HepG2 (cell line): ENCODE measurements at regions not wholly inside any gene's neighbourhood (a gene's known extent, or its start where the extent isn't known, plus 50 kb on each side); places are given as distances from the start of the nearest gene placed in this dataset.

Experiments used
- ATAC-seq: fragments of 200-7000 bp; cut with Tn5 transposase; 3 replicates; pipeline ENCODE4 v1.9.1; 2020; ENCODE audit warnings: mild to moderate bottlenecking, moderate library complexity
- BruUV-seq: library from RNA; stranded (reverse); fragments of 400-500 nt; replicated peaks from 2 replicates; lab custom pipeline; 2021; lab: Mats Ljungman, UMichigan
- CTCF ChIA-PET: fragments of 300-600 bp; formaldehyde crosslinking; extraction: SDS; loops from one replicate; lab custom pipeline; 2021; ENCODE audit warnings: low total read pairs, inconsistent platforms, low intra/inter-chr PET ratio; lab: Yijun Ruan, JAX
- POLR2A ChIA-PET: fragments of 350-600 bp; sonication (Branson Sonifier 250); formaldehyde crosslinking; loops from one replicate; lab custom pipeline; 2020; ENCODE audit warnings: antibody characterized with exemption, inconsistent platforms; lab: Yijun Ruan, JAX
- DNase-seq: peaks from one replicate; pipeline ENCODE4 v3.0.0-alpha.2; 2015; ENCODE audit warnings: low spot score
- FAIRE-seq: peaks from 3 replicates; lab custom pipeline; 2011; peaks lifted over from hg19 to GRCh38; lab: Jason Lieb, UNC
- H2AFZ ChIP-seq: one replicate; pipeline ENCODE4 v1.6.1; 2011; ENCODE audit warnings: low read length, inconsistent platforms
- H3K27ac ChIP-seq: fragments of 300-600 bp; 3 replicates; pipeline ENCODE4 v1.8.0; 2011; ENCODE audit warnings: mixed run types, mild to moderate bottlenecking, mixed read lengths, low read length, inconsistent platforms; ENCODE audit not compliant: insufficient read depth; ENCODE audit errors: extremely low read length
- H3K27me3 ChIP-seq, 2 experiments: fragments of 200-600 bp in 1 of 2; 2 replicates in 1 of 2; 3 replicates in 1 of 2; pipeline versions ENCODE4 v1.6.0 to v1.8.0; 2011; ENCODE audit warnings: low read length in 2 of 2, mild to moderate bottlenecking in 2 of 2, moderate library complexity in 2 of 2, inconsistent platforms in 1 of 2; ENCODE audit not compliant: insufficient read depth in 2 of 2, control insufficient read depth in 1 of 2
- H3K36me3 ChIP-seq, 2 experiments: fragments of 200-600 bp in 1 of 2; replicated peaks in 1 of 2; 2 replicates in 1 of 2; 3 replicates in 1 of 2; pipeline versions ENCODE4 v1.5.1 to v1.8.0; 2011; ENCODE audit warnings: low read length in 2 of 2, inconsistent platforms in 1 of 2; ENCODE audit not compliant: insufficient read depth in 2 of 2, control insufficient read depth in 1 of 2
- H3K4me1 ChIP-seq: 2 replicates; pipeline ENCODE4 v1.5.1; 2012; ENCODE audit warnings: low read length, inconsistent platforms; ENCODE audit not compliant: insufficient read depth
- H3K4me2 ChIP-seq: 2 replicates; pipeline ENCODE4 v1.6.0; 2011; ENCODE audit warnings: low read depth, low read length, inconsistent platforms
- H3K4me3 ChIP-seq, 3 experiments: fragments of 200-600 bp in 1 of 3; sonication (generic), shearing (Covaris generic) in 1 of 3; replicated peaks in 1 of 3; 2 replicates each; pipeline ENCODE4 v1.5.1; 2011 to 2016; ENCODE audit warnings: low read length in 3 of 3, inconsistent platforms in 2 of 3, low read depth in 2 of 3, mild to moderate bottlenecking in 2 of 3, control low read depth in 1 of 3, mixed read lengths in 1 of 3; ENCODE audit not compliant: insufficient read depth in 1 of 3
- H3K79me2 ChIP-seq: one replicate; pipeline ENCODE4 v1.6.1; 2011; ENCODE audit warnings: low read length, inconsistent platforms; ENCODE audit not compliant: insufficient read depth
- H3K9ac ChIP-seq: 2 replicates; pipeline ENCODE4 v1.6.0; 2011; ENCODE audit warnings: mild to moderate bottlenecking, low read depth, low read length, inconsistent platforms; ENCODE audit not compliant: insufficient read depth
- H3K9me3 ChIP-seq: 2 replicates; pipeline ENCODE4 v1.5.1; 2012; ENCODE audit warnings: mild to moderate bottlenecking, low read length
- H4K20me1 ChIP-seq: 2 replicates; pipeline ENCODE4 v1.6.0; 2011; ENCODE audit warnings: inconsistent platforms, mild to moderate bottlenecking, low read length, moderate library complexity; ENCODE audit not compliant: insufficient read depth
- FOXO1 ChIP-seq: sonication (generic); formaldehyde crosslinking; IDR thresholded peaks from 2 replicates; pipeline ENCODE4 v1.4.0; 2020; ENCODE audit warnings: missing genetic modification reagents
- MAFF ChIP-seq: IDR thresholded peaks from 2 replicates; pipeline ENCODE4 v1.6.1; 2011; ENCODE audit warnings: low read depth, low read length, improper control_type of control experiment
- MAFK ChIP-seq, 2 experiments: IDR thresholded peaks in 1 of 2; conservative IDR thresholded peaks in 1 of 2; 2 replicates each; pipeline ENCODE4 v1.6.1; 2011; ENCODE audit warnings: improper control_type of control experiment in 2 of 2, low read length in 2 of 2
- NFKBIZ ChIP-seq: IDR thresholded peaks from 2 replicates; pipeline ENCODE4 v1.6.1; 2018; ENCODE audit warnings: missing genetic modification reagents, missing compliant biosample characterization
- SIX1 ChIP-seq: sonication (generic); formaldehyde crosslinking; IDR thresholded peaks from 2 replicates; pipeline ENCODE4 v1.4.0; 2020; ENCODE audit warnings: missing genetic modification reagents, borderline replicate concordance
- ZNF652 ChIP-seq: IDR thresholded peaks from 2 replicates; pipeline ENCODE4 v1.6.1; 2016; ENCODE audit warnings: low read depth, borderline replicate concordance
- WGBS: methylation state at CpG from one replicate; pipeline ENCODE4 v1.1.6; 2017; ENCODE audit warnings: low lambda C conversion rate; 5-methylcytosine and 5-hydroxymethylcytosine counted together
- in situ Hi-C: cut with HindIII; loops from 2 replicates; pipeline ENCODE4 v1.10.0; 2017; ENCODE audit warnings: low pct_unique_long_range_greater_than_20kb; ENCODE audit not compliant: extremely low pct_ligation_motif_present
- intact Hi-C: fragments of 100-400 bp; cut with micrococcal nuclease; formaldehyde crosslinking; loops from one replicate; pipeline ENCODE4 v1.10.0; 2022; ENCODE audit not compliant: unreplicated experiment
- TF ChIP-seq, protein P1 (sequence below): IDR thresholded peaks from 2 replicates; pipeline ENCODE4 v1.6.1; 2016; ENCODE audit warnings: missing compliant biosample characterization, missing genetic modification reagents, borderline replicate concordance
- TF ChIP-seq, protein P2 (sequence below): fragments of 450-650 bp; IDR thresholded peaks from 2 replicates; pipeline ENCODE4 v1.6.1; 2017; ENCODE audit warnings: mild to moderate bottlenecking

DNA sequence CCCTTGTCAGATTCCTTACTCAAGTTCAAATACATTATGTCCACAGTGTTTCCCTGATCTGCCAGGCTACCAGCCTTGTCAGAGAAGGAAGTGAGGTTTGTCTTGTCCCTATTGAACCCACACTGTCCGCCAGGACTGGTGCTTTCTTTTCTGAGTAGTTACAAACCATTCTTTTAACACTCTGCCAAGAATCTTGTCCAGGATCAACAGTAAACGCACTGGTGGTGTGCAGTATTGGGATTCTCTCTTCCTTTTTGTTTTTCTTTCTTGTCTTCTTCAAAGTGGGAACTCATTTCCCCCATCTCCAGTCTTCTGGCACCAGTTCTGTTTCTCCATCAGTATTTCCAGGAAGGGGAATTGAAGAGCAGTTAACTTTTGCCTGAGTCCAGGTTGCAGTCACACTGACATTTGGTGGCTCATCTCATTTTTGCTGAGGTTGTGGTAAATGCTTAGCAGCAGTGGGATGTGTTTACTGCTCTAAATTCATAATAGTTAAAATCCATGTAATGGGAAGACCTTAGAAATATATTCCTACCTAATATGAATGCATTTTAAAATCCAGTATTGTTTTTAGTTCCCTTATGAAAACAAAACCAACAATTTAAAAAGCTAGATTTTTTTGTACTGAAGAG lies 295.3 kb downstream of the PRL start:
- DNase-seq: no peak
- no peak overlapping the region for H3K27ac ChIP-seq
- no peaks in the 10 kb centered on the region for H3K4me1 ChIP-seq
- H4K20me1 ChIP-seq: no peaks in the 10 kb centered on the region
- H3K36me3 ChIP-seq: no peaks in the 10 kb centered on the region
- no peaks in the 10 kb centered on the region for H3K27me3 ChIP-seq
- H3K4me2 ChIP-seq: no peak overlapping the region
- CTCF ChIA-PET: no interaction called here
- H3K9me3 ChIP-seq: no peaks in the 10 kb centered on the region
- FAIRE-seq: no peak
- POLR2A ChIA-PET: no interaction called here
- BruUV-seq: no TSS peak
- H2AFZ ChIP-seq: no peak overlapping the region
- H3K79me2 ChIP-seq: no peaks in the 10 kb centered on the region
- no peak for ATAC-seq
- TF ChIP-seq MAFK (conservative IDR thresholded peaks at IDR 0.05 in 1 of 2, IDR thresholded peaks at IDR 0.05 in 1 of 2; ENCODE audit: low read length in 2 of 2) (peak; percentile 41 to 51; a peak in 2 of 4 replicates), FOXO1 (no peak), MAFF (peak; percentile 36; the same call in 1 of the 2 replicates)
- WGBS: 6% methylated on average over 2 of the region's 2 CpGs
- H3K4me3 ChIP-seq: no peak overlapping the region
- in situ Hi-C loops: no loop called here
- intact Hi-C loops: no loop called here
- H3K9ac ChIP-seq: no peak overlapping the region

DNA sequence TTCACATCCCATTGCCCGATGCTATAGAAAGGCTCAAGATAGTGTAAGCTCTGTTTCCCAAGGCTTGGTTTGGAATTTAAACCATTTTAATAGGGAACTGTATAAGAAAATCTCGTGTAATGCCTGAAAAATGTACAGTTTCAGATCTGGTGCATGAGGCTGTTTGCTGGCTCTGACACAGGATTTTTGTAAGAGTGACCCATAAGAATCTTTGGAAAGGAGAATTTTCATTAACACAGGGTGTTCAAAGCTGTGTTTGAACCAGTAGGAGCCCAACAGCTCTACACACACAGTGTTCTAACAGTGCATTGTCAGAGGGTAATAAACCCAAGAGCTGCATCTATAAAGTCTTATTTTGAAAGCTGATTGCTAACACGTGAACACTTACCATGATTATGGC lies 293.5 kb downstream of the PRL start:
- POLR2A ChIA-PET: no interaction called here
- Histone ChIP-seq H3K9ac (no peak overlapping the region), H3K4me2 (no peak overlapping the region), H2AFZ (no peak overlapping the region), H3K4me1 (no peaks in the 10 kb centered on the region), H3K9me3 (no peaks in the 10 kb centered on the region), H3K27ac (no peak overlapping the region), H3K4me3 (no peak overlapping the region), H4K20me1 (no peaks in the 10 kb centered on the region), H3K79me2 (no peaks in the 10 kb centered on the region), H3K36me3 (no peaks in the 10 kb centered on the region), H3K27me3 (no peaks in the 10 kb centered on the region)
- DNase-seq: no peak
- BruUV-seq: no TSS peak
- intact Hi-C loops: no loop called here
- CTCF ChIA-PET: no interaction called here
- in situ Hi-C loops: no loop called here
- no peak for FAIRE-seq
- no peak for ATAC-seq
- WGBS: 23% methylated on average over 3 of the region's 3 CpGs
- TF ChIP-seq, protein P1, sequence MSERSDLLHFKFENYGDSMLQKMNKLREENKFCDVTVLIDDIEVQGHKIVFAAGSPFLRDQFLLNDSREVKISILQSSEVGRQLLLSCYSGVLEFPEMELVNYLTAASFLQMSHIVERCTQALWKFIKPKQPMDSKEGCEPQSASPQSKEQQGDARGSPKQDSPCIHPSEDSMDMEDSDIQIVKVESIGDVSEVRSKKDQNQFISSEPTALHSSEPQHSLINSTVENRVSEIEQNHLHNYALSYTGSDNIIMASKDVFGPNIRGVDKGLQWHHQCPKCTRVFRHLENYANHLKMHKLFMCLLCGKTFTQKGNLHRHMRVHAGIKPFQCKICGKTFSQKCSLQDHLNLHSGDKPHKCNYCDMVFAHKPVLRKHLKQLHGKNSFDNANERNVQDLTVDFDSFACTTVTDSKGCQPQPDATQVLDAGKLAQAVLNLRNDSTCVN: no peak
- no peak for TF ChIP-seq ZNF652 (CRISPR knock-in tag)
- no peak for TF ChIP-seq SIX1 (CRISPR knock-in tag)
- TF ChIP-seq, protein P2, sequence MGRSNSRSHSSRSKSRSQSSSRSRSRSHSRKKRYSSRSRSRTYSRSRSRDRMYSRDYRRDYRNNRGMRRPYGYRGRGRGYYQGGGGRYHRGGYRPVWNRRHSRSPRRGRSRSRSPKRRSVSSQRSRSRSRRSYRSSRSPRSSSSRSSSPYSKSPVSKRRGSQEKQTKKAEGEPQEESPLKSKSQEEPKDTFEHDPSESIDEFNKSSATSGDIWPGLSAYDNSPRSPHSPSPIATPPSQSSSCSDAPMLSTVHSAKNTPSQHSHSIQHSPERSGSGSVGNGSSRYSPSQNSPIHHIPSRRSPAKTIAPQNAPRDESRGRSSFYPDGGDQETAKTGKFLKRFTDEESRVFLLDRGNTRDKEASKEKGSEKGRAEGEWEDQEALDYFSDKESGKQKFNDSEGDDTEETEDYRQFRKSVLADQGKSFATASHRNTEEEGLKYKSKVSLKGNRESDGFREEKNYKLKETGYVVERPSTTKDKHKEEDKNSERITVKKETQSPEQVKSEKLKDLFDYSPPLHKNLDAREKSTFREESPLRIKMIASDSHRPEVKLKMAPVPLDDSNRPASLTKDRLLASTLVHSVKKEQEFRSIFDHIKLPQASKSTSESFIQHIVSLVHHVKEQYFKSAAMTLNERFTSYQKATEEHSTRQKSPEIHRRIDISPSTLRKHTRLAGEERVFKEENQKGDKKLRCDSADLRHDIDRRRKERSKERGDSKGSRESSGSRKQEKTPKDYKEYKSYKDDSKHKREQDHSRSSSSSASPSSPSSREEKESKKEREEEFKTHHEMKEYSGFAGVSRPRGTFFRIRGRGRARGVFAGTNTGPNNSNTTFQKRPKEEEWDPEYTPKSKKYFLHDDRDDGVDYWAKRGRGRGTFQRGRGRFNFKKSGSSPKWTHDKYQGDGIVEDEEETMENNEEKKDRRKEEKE: no peak
- TF ChIP-seq NFKBIZ: no peak
